ENCODE measurements at regions not wholly inside any gene's neighbourhood (a gene's known extent, or its start where the extent isn't known, plus 50 kb on each side); places are given as distances from the start of the nearest gene placed in this dataset.
"Not testable (repeated sequence)": the region's sequence is repeated elsewhere in the genome, so short reads cannot be mapped to it uniquely, and the experiment has no call there.

DNA sequence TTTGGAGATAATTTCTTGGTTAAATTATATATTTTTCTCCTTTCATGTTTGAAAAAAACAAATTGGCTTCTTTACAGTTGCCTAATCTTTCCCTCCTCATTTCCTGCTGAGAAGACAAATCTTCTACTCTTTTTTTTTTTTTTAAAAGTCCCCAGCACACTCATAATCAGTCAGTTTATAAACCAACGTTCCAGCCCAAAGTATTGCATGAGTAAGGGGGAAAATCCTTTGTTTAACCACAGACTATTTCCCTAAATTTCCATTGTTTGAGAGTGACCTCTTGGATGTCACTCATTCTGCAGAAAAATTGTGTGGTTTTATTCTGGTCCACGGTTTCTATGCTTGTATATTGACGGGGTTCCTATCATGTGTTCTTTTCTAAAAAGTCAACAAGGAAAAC, 55.1 kb upstream of the TLR4 start:
- peaks cover 18% of the 10 kb centered on the region for H3K4me1 Mint-ChIP-seq
- peaks cover 6% of the 10 kb centered on the region for H3K27me3 Mint-ChIP-seq (ENCODE audit: low read depth)
- no peaks in the 10 kb centered on the region for H3K36me3 Mint-ChIP-seq (ENCODE audit: low read depth)
- no peak overlapping the region for H3K4me3 Mint-ChIP-seq
- no peaks in the 10 kb centered on the region for H3K9me3 Mint-ChIP-seq
- H3K27ac Mint-ChIP-seq (ENCODE audit: unreplicated experiment), result no peak overlapping the region
- TF ChIP-seq, protein P1, sequence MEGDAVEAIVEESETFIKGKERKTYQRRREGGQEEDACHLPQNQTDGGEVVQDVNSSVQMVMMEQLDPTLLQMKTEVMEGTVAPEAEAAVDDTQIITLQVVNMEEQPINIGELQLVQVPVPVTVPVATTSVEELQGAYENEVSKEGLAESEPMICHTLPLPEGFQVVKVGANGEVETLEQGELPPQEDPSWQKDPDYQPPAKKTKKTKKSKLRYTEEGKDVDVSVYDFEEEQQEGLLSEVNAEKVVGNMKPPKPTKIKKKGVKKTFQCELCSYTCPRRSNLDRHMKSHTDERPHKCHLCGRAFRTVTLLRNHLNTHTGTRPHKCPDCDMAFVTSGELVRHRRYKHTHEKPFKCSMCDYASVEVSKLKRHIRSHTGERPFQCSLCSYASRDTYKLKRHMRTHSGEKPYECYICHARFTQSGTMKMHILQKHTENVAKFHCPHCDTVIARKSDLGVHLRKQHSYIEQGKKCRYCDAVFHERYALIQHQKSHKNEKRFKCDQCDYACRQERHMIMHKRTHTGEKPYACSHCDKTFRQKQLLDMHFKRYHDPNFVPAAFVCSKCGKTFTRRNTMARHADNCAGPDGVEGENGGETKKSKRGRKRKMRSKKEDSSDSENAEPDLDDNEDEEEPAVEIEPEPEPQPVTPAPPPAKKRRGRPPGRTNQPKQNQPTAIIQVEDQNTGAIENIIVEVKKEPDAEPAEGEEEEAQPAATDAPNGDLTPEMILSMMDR (conservative IDR thresholded peaks at IDR 0.05), result no peak
- DNase-seq (ENCODE audit: low read depth, low spot score), result no peak

DNA sequence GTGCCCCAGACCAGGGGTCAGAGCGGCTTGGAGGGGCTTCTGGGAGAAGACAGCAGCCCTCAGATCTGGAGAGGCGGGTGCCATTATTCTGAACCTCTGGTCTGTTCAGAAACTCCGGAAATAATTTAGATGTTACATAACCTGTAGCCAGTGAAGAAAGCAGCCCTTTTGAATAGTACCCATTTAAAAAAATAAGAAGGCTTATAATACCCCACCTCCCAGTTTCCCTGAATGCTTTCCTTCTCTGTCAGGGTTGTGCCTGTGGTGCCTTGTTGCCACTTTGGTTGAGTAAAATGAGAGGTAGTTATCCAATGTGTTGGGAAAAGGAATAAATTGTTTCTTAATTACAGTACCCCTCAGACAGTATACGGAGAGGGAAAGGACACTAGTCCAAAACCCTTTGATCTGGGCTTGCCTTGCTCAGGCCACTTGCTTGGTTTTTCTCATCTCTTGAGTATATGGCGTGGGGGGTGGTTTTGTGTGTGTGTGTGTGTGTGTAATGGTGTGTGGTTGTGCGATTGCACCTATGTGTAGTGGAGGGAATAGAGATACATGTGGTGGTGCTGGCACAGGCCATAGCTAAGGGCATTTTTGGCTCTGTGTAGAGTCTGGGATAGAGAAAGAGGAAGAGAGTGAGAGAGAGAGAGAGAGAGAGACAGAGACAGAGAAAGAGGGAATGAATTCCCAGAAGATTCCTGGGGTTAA, 59.1 kb upstream of the TLR4 start:
- H3K27me3 Mint-ChIP-seq (ENCODE audit: low read depth), result peaks cover 6% of the 10 kb centered on the region
- H3K4me1 Mint-ChIP-seq, result peaks cover 18% of the 10 kb centered on the region
- H3K4me3 Mint-ChIP-seq, result peak overlapping the region; percentile 7
- H3K36me3 Mint-ChIP-seq (ENCODE audit: low read depth), result no peaks in the 10 kb centered on the region
- TF ChIP-seq, protein P1 (conservative IDR thresholded peaks at IDR 0.05), result no peak
- no peak for DNase-seq (ENCODE audit: low read depth, low spot score)
- no peaks in the 10 kb centered on the region for H3K9me3 Mint-ChIP-seq
- H3K27ac Mint-ChIP-seq (ENCODE audit: unreplicated experiment), result no peak overlapping the region

DNA sequence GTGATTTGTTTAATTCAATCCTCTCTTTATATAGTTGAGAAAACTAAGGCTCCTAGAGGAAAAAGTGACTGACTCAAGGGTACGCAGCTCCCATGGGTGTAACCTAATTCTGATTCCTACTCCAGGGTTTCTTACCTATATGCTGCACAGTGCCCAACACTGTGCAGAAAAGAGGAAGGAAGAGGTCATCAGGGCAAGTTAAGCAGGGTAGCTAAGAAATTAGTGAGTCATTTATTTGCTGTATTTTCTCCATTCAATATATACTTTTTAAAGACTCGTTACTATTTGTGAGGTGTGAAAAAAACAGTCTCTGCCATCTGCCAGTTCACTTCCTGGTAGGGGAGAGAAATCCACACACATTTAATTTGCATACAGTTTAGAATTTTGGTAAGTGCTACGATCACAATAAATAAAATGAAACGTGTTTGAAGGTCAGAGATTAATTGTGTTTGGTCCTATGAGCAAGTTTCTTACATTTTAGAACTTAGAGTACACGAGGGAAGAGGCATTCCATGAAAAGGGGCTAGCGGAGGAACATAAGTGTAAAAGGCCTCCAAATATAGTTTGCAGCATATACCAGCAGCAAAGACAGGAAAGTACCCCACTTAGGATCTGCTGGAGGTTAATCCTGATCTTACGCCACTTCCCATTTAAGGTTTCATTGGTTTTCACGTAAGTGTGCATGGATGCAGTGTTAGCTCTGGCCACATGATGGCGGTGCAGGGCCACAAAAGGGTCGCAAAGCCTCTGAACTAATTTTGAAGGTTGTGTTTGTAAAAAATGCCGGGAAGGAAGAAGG, 59.9 kb upstream of the TLR4 start:
- H3K27me3 Mint-ChIP-seq (ENCODE audit: low read depth), result peaks cover 4% of the 10 kb centered on the region
- no peaks in the 10 kb centered on the region for H3K9me3 Mint-ChIP-seq
- TF ChIP-seq, protein P1 (conservative IDR thresholded peaks at IDR 0.05), result peak; percentile 98
- H3K36me3 Mint-ChIP-seq (ENCODE audit: low read depth), result no peaks in the 10 kb centered on the region
- peak overlapping the region; percentile 7 for H3K4me3 Mint-ChIP-seq
- no peak overlapping the region for H3K27ac Mint-ChIP-seq (ENCODE audit: unreplicated experiment)
- DNase-seq (ENCODE audit: low read depth, low spot score), result peak; percentile 67
- H3K4me1 Mint-ChIP-seq, result peaks cover 18% of the 10 kb centered on the region

- Mint-ChIP-seq H3K27me3 (ENCODE audit: low read depth) (peaks cover 2% of the 10 kb centered on the region), H3K27ac (ENCODE audit: unreplicated experiment) (no peak overlapping the region), H3K36me3 (ENCODE audit: low read depth) (no peaks in the 10 kb centered on the region), H3K4me3 (no peak overlapping the region), H3K4me1 (peaks cover 18% of the 10 kb centered on the region), H3K9me3 (no peaks in the 10 kb centered on the region)
- TF ChIP-seq, protein P1 (conservative IDR thresholded peaks at IDR 0.05), result no peak
- DNase-seq (ENCODE audit: low read depth, low spot score), result no peak
Measured at GRCh38 chr9:117643288-117643654, 60.9 kb upstream of the TLR4 start.

GRCh38 chr9:117642571-117643287, 61.5 kb upstream of the TLR4 start:
- not testable (repeated sequence) for H3K36me3 Mint-ChIP-seq (ENCODE audit: low read depth); DNase-seq (ENCODE audit: low read depth, low spot score); H3K27me3 Mint-ChIP-seq (ENCODE audit: low read depth); H3K9me3 Mint-ChIP-seq; H3K4me3 Mint-ChIP-seq; H3K27ac Mint-ChIP-seq (ENCODE audit: unreplicated experiment)
- peaks cover 18% of the 10 kb centered on the region for H3K4me1 Mint-ChIP-seq

Data from neural crest cell (in vitro differentiated cells).